Glutamatergic neuron (in vitro differentiated cells): ENCODE measurements at regions not wholly inside any gene's neighbourhood (a gene's known extent, or its start where the extent isn't known, plus 50 kb on each side); places are given as distances from the start of the nearest gene placed in this dataset.

Source experiments
- DNase-seq: peaks from one replicate; pipeline ENCODE4 v3.0.0; 2022
- H3K27ac Mint-ChIP-seq: one replicate; pipeline ENCODE4 v1.8.0; 2020; ENCODE audit warnings: mild to moderate bottlenecking, mixed read lengths, inconsistent platforms; ENCODE audit not compliant: unreplicated experiment
- H3K27me3 Mint-ChIP-seq: one replicate; pipeline ENCODE4 v1.8.0; 2020; ENCODE audit warnings: mild to moderate bottlenecking, moderate library complexity, mixed read lengths, inconsistent platforms; ENCODE audit not compliant: unreplicated experiment
- H3K36me3 Mint-ChIP-seq: one replicate; pipeline ENCODE4 v1.8.0; 2020; ENCODE audit warnings: mild to moderate bottlenecking, mixed read lengths, inconsistent platforms; ENCODE audit not compliant: unreplicated experiment
- H3K4me1 Mint-ChIP-seq: one replicate; pipeline ENCODE4 v1.8.0; 2020; ENCODE audit warnings: mild to moderate bottlenecking, low read depth, mixed read lengths, inconsistent platforms; ENCODE audit not compliant: unreplicated experiment
- H3K4me3 Mint-ChIP-seq: one replicate; pipeline ENCODE4 v1.8.0; 2020; ENCODE audit warnings: mild to moderate bottlenecking, mixed read lengths, inconsistent platforms; ENCODE audit not compliant: unreplicated experiment
- H3K9me3 Mint-ChIP-seq: one replicate; pipeline ENCODE4 v1.8.0; 2020; ENCODE audit warnings: mild to moderate bottlenecking, moderate library complexity, mixed read lengths, inconsistent platforms; ENCODE audit not compliant: unreplicated experiment
- TF ChIP-seq, protein P1 (sequence below): fragments of 200-600 bp; sonication (generic); IDR thresholded peaks from one replicate; pipeline ENCODE4 v1.5.0; 2021; ENCODE audit not compliant: partially characterized antibody, unreplicated experiment

DNA sequence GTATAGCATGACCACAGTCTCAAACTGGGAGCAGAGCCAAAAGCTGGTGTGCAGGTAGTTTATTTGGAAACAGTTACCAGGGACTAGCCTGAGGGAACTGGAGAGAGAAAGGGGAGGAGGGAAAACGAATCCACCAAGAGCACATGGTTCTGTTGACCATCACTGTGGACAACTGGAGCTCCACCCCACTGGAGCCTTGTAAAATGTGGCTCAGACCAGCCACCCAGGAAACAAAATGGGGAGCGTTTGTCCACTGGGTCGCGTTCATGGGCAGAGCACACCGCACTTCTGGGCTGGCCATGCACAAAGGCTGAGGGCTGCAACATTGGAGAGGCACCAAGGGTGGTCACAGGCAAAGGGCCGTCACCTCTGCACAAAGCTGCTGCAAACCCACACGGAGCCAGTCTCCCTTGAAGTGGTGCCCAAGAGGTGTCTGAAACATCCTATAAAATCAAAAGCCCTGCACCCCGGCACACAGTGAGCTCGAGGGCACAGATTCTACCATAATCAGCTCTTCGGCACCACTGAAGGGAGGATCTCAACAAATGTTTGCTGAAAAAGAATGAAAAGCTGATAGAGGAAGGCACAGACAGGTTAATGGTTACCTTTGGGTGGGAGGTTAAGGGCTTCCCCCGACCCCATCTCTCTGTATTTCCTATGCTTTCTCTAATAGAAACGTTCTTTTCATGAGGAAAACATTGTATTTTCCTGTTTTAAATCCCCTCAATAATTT, 192.9 kb downstream of the INHBB start:
- Mint-ChIP-seq H3K4me1 (peaks cover 6% of the 10 kb centered on the region), H3K4me3 (no peak overlapping the region), H3K9me3 (no peaks in the 10 kb centered on the region)

GRCh38 chr2:120539424-120539936, 193.5 kb downstream of the INHBB start:
- no peaks in the 10 kb centered on the region for H3K36me3 Mint-ChIP-seq
- peaks cover 5% of the 10 kb centered on the region for H3K27me3 Mint-ChIP-seq
- H3K4me3 Mint-ChIP-seq: no peak overlapping the region
- no peaks in the 10 kb centered on the region for H3K9me3 Mint-ChIP-seq
- H3K27ac Mint-ChIP-seq: no peak overlapping the region
- TF ChIP-seq, protein P1, sequence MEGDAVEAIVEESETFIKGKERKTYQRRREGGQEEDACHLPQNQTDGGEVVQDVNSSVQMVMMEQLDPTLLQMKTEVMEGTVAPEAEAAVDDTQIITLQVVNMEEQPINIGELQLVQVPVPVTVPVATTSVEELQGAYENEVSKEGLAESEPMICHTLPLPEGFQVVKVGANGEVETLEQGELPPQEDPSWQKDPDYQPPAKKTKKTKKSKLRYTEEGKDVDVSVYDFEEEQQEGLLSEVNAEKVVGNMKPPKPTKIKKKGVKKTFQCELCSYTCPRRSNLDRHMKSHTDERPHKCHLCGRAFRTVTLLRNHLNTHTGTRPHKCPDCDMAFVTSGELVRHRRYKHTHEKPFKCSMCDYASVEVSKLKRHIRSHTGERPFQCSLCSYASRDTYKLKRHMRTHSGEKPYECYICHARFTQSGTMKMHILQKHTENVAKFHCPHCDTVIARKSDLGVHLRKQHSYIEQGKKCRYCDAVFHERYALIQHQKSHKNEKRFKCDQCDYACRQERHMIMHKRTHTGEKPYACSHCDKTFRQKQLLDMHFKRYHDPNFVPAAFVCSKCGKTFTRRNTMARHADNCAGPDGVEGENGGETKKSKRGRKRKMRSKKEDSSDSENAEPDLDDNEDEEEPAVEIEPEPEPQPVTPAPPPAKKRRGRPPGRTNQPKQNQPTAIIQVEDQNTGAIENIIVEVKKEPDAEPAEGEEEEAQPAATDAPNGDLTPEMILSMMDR: no peak
- H3K4me1 Mint-ChIP-seq: peaks cover 6% of the 10 kb centered on the region
- no peak for DNase-seq

More for the DNA sequence above, 192.9 kb downstream of the INHBB start:
- Mint-ChIP-seq H3K27me3 (peaks cover 5% of the 10 kb centered on the region), H3K36me3 (no peaks in the 10 kb centered on the region), H3K27ac (no peak overlapping the region)
- TF ChIP-seq, protein P1: no peak
- no peak for DNase-seq

GRCh38 chr2:120539937-120540718, 194.2 kb downstream of the INHBB start:
- H3K4me3 Mint-ChIP-seq: no peak overlapping the region
- H3K27me3 Mint-ChIP-seq: peaks cover 5% of the 10 kb centered on the region
- TF ChIP-seq, protein P1: no peak
- peak; percentile 39 for DNase-seq
- no peaks in the 10 kb centered on the region for H3K9me3 Mint-ChIP-seq
- peaks cover 6% of the 10 kb centered on the region for H3K4me1 Mint-ChIP-seq
- H3K27ac Mint-ChIP-seq: no peak overlapping the region
- H3K36me3 Mint-ChIP-seq: no peaks in the 10 kb centered on the region

- Mint-ChIP-seq H3K4me3 (no peak overlapping the region), H3K27me3 (peaks cover 5% of the 10 kb centered on the region)
- DNase-seq: no peak
Observed at GRCh38 chr2:120540719-120541552, 194.7 kb upstream of the GLI2 start.

More at GRCh38 chr2:120540719-120541552, 194.7 kb upstream of the GLI2 start:
- TF ChIP-seq, protein P1: no peak
- H3K36me3 Mint-ChIP-seq: no peaks in the 10 kb centered on the region
- H3K4me1 Mint-ChIP-seq: peaks cover 6% of the 10 kb centered on the region
- H3K9me3 Mint-ChIP-seq: peaks cover 2% of the 10 kb centered on the region
- H3K27ac Mint-ChIP-seq: no peak overlapping the region
